Stimulated activated CD4-positive, alpha-beta T cell treated with anti-CD3 and anti-CD28 coated beads, Interleukin-1b, Interleukin-23, amount 100 ng/mL, for 48 hours (primary cell): ENCODE measurements at regions not wholly inside any gene's neighbourhood (a gene's known extent, or its start where the extent isn't known, plus 50 kb on each side); places are given as distances from the start of the nearest gene placed in this dataset.
"Not testable (repeated sequence)": the region's sequence is repeated elsewhere in the genome, so short reads cannot be mapped to it uniquely, and the experiment has no call there.

Experiments used
- DNase-seq: peaks from one replicate; pipeline ENCODE4 v3.0.0-alpha.2; 2020

DNA sequence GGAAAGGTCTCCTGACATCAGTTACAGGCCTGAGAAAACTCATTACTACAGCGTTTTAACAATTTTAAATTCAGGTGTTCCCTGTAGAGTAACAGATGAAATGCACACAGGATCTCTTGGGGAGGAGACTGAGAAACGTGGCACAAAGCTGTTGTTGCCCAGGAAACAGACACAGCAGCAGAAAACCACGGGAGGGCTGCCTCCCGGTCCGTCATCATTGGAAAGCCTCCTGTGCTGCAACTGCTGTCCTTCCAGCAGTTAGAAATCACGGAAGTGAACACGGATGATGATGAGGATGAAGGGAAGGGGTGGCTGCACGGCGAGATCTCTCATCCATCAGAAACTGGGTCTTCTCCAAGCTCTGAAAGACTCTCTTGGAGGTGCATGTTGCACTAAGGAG is 94.6 kb upstream of the RNF32 start:
- no peak for DNase-seq

DNA sequence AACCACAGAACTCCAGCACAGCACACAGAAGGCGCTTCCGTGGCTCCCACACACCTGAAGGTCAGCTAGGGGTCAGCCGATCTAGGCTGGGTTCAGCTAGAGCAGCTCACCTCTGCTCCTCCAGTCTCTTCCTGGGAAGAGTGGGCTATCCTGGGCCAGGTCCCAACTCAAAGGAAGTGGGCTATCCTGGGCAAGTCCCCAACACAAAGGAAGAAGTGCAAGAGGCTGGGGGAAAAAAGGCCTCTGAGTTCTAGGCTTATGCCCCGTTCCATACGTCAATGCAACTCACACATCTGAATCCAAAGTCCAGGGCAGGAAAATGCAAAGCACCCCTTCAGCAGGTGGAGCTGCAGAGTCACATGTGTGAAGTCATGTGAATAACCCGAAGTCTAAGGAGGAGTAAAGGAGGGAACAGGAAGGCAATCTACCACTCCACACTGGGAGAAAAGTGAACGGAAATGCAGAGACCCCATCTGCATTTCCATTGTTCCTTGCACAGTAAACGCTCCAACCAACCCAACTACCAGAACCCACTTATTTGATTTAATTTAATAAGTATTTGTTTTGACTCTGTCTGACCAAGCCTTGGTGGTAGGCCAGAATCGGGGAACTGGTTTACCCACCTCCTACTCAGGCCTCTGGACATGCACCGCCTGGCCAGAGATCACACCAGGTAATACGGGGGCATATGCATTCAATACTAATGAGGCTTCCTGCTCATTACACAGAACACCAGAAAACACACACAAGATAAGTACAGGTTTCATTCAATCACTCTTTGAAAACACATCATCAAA is 95.5 kb upstream of the RNF32 start:
- no peak for DNase-seq

GRCh38 chr7:156543699-156544598 is 96.6 kb upstream of the RNF32 start:
- DNase-seq, result no peak

DNA sequence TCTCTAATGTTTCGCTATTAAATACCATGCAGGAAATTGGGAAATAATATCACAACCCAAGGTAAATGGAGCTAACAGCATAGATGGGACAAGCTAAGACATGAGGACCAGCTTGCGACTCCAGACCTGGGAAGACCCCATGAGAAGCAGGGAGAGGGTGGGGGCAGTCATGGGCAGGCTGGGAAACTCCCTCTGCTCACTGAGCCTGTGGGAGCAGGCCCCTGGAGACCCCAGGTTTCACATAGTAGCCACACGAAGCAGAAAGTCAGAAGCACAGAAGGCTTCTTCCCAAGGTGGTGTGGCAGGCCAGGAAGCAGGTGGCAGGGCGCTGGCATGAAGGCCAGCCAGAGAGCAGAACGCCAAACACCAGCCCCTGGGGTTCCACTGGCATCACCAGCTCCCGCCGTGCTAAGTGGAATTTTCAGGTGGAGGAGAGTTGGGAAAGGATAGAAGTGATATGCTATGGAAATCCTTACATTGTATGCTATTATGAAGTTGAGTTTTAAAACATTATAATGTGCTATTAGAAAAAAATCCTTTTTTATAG is 99.9 kb upstream of the RNF32 start:
- no peak for DNase-seq

DNA sequence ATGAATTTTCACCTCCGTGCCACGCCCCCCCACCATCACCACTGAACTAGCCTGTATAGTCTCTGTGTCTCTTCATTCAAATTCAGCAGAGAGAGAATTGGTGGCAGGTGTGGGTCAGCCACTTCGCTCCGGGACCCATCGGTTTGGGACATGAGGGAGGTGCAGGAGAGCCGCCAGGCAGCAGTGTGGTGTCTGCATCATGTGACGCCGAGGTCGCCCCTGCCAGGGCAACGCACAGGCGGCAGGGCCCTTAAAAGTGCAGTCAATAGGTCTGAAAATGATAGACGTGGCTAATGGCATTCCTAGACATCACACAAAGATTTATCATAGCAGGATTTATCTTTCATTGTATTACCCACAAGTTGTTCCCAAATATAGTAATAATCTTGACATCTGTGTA is 100.6 kb upstream of the RNF32 start:
- no peak for DNase-seq

- DNase-seq, result no peak
Measured at GRCh38 chr7:156537006-156537405, 103.6 kb upstream of the RNF32 start.

- DNase-seq, result no peak
Measured at GRCh38 chr7:156534925-156535324, 105.6 kb upstream of the RNF32 start.

GRCh38 chr7:156533964-156534363 is 106.6 kb upstream of the RNF32 start:
- no peak for DNase-seq

GRCh38 chr7:156533420-156533819 is 107.2 kb upstream of the RNF32 start:
- DNase-seq, result no peak

GRCh38 chr7:156532016-156532602 is 108.5 kb upstream of the RNF32 start:
- DNase-seq, result no peak

DNA sequence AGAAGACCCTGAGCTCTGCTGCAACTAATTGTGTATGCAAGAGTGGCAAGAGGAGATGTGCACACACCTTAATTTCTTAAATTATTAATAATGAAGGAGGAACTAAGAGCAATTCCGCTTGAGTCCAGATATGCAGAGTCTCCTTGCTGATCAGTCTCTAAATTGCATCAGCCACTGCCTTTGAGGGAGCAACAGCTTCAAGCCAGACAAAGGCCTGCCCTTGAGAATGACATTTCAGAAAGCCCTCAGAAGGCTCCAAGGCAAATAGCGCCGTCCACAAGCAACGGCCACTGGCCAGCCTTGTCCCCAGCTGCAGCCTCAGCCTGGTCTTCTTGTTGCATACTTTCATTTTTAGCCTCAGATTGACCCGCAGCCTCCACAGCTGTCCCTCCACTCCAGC is 110.6 kb upstream of the RNF32 start:
- no peak for DNase-seq

DNA sequence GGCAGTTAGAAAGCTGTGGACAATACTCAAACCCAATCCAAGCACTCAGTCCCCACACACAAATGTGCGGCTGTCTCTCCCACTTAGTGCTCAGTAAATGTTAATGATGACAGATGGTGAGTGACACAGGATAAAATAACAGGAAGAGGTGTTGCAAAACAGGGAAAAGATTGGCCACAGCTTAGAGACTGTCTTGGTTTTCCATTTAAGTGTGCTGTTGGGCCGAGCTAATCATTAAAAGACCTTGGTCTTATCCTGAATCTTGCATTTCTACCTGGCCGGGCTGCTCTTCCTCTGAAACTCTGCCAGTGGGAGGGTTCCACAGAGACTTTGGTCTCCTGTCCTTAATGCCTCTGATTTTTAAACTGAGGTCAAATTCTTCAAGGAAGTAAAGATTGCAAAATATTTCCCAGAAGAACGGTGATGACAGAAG is 113.1 kb upstream of the RNF32 start:
- DNase-seq, result no peak

DNA sequence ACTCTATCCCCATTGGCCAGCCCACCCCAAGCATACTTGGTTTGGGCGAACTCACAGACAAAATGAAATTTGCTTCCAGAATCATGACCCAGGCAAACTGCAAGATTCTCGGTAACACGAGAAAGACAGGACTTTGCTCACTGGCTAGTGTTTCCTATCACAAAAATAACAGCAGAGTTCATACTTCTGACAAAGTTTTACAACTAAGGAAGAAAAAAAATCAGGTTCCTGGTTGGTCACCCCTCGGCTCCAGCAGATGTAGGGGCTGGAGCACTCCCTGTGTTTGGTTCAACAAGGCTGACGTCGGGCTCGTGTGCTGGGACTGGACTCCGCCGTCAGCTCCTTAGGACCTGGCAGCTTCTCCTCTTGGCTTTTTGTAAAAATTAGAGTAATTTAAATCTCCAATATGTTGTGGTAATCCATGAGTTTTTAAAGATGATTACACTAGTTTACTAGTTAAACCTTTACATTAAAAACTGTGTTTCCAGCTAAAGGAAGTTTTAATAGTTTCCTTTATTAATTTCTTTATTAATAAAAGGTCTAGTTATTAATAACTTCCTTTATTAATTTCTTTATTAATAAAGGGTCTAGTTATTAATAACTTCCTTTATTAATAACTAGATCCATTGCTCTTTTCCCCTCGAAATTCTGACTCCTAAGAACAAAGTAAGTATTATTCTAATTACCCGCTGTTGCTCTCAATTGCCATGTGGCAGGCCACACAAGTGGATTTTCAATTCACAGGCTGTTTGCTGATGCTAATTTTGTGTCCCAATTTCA is 115.6 kb upstream of the RNF32 start:
- no peak for DNase-seq

DNA sequence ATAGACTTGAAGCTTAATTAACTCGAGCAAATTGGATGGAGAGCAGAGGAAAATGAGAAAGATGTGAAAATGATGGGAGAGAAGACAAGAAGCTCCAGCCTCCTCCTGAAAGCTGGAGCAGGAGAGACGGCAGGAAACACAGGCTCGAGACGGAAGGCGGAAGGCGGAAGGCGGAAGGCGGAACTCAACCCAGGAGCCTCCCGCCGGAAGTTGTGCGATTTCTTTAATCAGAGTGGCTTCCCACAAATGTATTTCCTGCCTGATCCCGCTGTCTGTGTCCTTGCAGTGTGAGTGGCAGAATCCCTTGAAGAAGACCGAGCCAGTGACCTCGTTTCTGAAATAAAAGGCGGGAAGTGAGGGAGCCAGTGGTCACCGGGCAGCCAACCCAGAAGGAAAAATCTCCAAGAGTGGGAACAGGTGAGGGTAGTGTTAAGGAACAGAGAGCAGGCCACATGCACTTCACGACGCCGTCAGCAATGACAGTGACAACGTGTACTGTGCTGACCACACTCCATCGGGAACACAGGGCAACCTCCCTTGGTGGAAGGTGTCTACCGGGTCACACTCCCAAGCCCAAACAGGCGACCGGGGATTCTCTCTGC is 117.0 kb upstream of the RNF32 start:
- no peak for DNase-seq

DNA sequence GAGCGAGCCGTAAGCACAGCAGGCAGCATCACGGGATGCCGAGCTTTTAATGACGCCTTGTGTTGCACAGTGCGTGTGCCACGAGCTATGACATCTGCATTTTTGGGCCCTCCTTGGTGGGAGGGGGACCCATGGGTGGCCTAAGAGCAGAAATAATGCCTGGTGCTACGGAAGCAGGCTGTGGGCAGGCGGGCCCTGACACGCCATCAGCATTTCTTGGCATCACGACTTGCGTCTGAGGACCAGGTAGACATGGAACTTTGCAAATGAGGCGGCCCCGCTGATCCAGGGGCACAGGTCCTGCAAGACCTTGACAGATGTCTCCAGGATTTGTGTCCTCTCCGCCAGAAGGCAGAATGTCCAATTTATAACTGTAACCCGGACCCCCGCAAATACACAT is 117.8 kb upstream of the RNF32 start:
- no peak for DNase-seq

GRCh38 chr7:156519070-156519469 is 121.5 kb upstream of the RNF32 start:
- DNase-seq, result no peak

DNA sequence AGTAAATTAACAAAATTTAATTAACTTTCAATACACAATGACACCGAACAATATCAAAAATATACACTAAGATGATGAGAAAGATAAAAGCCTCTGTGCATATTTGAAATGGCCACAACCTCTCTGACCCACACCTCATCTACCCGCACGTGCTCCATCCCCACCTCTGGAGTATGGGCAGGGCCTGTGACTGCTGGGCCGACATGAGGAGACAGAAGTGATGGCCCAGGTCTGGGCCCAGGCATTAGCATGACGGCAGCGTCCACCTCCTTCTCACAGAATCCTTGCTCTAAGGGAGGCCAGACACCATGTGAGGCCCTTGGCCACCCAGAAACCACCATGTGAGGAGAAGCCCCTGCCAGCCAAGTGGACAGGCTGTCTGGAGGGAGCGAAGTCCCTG is 122.1 kb upstream of the RNF32 start:
- no peak for DNase-seq

- DNase-seq, result not testable (repeated sequence)
Measured at GRCh38 chr7:156517858-156518257, 122.7 kb upstream of the RNF32 start.

- DNase-seq, result no peak
Measured at GRCh38 chr7:156516791-156517378, 123.7 kb upstream of the RNF32 start.

- no peak for DNase-seq
Measured at GRCh38 chr7:156515911-156516790, 124.4 kb upstream of the RNF32 start.

GRCh38 chr7:156514851-156515250 is 125.7 kb upstream of the RNF32 start:
- no peak for DNase-seq
